ENCODE measurements at regions not wholly inside any gene's neighbourhood (a gene's known extent, or its start where the extent isn't known, plus 50 kb on each side); places are given as distances from the start of the nearest gene placed in this dataset.
"Not testable (repeated sequence)": the region's sequence is repeated elsewhere in the genome, so short reads cannot be mapped to it uniquely, and the experiment has no call there.

- not testable (repeated sequence) for DNase-seq (ENCODE audit: low spot score)
Measured at GRCh38 chr5:89630064-89630463, 747.1 kb upstream of the MEF2C start.

DNA sequence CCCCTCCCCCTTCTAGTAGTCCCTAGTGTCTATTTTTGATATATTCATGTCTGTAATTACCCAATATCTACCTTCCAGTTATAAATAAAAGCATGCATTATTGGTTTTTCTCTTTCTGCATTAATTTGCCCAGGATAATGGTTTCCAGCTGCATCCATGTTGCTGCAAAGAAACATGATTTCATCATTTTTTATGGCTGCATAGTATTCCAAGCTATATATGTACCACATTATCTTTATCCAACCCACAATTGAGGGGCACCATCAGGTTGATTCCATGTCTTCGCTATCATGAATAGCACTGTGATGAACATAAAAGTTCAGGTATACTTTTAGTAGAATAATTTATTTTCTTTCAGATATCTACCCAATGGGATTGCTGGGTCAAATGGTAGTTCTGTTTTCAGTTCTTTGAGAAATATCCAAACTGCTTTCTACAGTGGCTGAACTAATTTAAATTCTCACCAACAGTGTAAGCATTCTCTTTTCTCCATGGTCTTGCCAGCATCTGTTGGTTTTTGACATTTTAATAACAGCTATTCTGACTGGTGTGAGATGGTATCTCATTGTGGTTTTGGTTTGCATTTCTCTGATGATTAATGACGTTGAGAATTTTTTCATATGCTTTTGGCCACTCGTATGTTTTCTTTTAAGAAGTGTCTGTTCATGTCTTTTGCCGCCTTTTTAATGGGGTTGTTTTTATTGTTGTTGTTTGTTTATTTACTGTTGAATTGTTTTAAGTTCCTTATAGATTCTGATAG is 746.1 kb upstream of the MEF2C start:
- DNase-seq (ENCODE audit: low spot score), result no peak

DNA sequence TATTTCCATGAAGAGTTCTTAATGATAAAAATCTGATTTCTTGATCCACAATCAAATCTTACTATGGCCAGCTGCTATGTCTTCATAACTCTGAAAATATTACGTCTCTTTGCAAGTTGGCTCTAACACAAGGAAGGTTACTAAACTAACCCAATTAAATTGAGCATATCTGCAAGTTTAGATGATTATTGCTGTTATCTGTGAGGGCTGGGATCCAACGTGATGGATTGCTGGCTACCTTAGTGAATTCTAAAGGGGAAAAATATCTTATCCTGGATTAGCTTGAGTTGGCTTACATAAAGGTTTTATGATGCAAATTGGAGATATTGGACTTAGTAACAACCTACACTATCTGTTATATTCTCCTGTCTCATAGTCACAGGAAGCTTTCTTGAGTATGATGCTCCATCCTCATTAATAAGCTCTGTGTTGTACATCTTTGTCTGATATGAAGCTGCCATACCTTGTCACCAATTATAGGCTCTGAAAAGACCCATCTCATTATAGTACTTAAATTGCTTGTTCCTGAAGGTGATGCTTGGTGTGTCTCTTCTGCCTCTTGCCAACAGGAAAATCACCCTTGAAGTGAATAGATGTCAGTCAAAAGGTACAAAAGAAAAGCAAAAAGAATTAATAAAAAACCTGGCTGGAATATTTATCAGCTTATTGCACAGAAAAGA is 733.0 kb upstream of the MEF2C start:
- DNase-seq (ENCODE audit: low spot score), result no peak

DNA sequence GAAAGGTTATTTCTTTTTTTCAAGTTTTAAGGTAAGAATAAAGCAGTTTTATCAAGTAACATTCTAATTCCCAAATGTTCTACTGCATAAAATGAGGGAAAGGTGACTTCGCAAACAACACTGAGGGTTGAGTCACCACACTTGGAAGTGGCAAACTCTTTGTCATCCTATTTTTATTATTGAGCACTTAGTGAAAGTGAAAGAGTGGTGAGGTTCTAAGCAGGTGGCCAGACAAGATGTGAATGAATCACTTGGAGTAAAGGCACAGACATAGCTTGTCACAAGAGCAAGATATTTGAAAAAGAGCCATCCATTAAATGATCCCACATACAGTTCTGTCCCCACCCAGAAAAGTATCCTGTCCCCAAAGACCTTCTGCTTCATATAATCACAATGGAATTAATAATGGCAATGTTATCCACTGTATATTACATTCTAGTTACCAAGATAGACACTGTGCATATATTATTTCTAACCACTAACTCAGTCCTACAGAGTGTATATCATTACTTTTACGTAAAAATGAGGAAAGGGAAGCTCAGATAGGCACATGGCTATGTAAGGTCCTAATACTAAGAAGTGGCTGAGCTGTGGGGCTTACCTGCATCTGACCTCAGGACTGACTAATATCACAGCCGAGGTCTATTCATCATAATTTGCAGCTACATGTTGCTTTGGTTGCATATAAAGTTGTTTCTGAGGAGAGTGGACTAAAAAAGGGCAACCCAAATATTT is 730.4 kb upstream of the MEF2C start:
- no peak for DNase-seq (ENCODE audit: low spot score)

DNA sequence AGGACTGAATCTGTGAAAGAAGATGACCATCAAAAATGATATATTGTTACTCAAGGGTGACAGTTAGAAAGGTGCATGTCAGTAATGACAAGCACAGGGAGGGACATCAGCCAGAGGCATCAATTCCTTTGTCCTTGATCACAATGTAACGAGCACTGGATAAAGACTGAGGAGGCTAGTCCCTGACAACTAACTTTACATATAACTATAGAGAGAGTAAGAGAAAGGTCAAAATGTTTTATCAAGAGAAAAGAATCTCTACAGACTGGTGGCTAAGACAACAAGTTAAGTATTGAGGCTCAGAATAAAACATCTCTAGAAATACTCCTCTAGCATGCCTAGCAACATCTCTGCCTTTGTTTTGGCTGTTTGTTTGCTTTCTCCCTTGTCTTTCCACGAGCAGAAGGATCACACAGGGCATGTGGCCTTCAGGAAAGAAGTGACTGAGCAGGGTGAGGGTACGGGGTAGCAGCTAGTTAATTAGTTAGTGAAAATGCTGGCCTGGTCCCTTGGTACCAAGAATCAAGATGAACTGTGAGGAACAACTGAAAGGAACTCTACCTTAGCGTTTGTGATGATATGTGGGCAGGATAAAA is 724.1 kb upstream of the MEF2C start:
- DNase-seq (ENCODE audit: low spot score), result no peak

GRCh38 chr5:89604342-89604741 is 721.4 kb upstream of the MEF2C start:
- no peak for DNase-seq (ENCODE audit: low spot score)

- no peak for DNase-seq (ENCODE audit: low spot score)
Measured at GRCh38 chr5:89601880-89602279, 718.9 kb upstream of the MEF2C start.

- no peak for DNase-seq (ENCODE audit: low spot score)
Measured at GRCh38 chr5:89597878-89598277, 714.9 kb upstream of the MEF2C start.

- no peak for DNase-seq (ENCODE audit: low spot score)
Measured at GRCh38 chr5:89596821-89597220, 713.8 kb upstream of the MEF2C start.

DNA sequence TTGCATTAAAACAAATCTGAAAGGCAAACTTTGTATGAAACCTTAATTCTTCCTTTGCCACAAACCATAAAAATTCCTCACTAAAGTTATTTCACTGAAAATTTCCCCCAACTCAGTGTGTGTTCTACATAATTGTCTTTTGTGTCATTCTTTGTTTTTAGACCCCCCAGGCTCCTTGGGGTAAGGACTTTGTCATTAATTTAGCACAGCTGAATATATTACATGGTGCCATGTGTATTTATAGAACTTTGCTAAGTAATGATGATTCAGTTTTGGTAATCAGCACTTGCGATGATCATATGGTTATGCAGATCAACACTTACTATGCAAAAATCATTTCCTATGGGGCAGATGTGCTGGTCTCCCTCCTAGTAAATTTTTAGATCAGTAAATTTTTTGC is 712.1 kb upstream of the MEF2C start:
- DNase-seq (ENCODE audit: low spot score), result no peak

DNA sequence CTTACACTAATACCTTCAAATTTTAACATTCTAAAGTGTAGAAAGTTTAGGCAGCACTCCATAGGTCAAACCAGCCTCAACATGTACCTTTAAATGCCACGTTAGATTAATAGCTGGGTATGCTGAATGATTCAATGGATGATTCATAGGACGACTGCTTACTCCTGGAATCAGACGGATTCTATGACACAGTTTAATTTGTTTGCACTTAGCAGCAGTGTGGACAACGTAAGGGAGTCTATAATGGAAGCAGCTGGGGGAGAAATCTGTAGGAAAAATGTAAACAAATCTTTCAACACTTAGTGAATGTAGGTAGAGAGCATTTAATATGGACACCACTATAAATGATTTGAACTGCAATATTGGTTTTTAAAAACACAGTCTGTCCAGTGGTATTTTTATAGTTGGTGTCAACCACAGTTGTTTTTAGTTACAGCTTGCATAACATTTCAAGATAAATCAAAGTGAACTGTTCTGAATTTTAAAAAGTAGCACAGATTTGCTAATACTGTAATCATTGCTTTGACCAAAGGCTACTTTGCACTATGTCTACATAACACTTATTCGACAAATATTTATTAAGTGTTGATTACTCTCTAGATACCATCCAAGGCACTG is 701.5 kb upstream of the MEF2C start:
- DNase-seq (ENCODE audit: low spot score), result peak; percentile 9

- DNase-seq (ENCODE audit: low spot score), result no peak
Measured at GRCh38 chr5:89583534-89583933, 700.5 kb upstream of the MEF2C start.

DNA sequence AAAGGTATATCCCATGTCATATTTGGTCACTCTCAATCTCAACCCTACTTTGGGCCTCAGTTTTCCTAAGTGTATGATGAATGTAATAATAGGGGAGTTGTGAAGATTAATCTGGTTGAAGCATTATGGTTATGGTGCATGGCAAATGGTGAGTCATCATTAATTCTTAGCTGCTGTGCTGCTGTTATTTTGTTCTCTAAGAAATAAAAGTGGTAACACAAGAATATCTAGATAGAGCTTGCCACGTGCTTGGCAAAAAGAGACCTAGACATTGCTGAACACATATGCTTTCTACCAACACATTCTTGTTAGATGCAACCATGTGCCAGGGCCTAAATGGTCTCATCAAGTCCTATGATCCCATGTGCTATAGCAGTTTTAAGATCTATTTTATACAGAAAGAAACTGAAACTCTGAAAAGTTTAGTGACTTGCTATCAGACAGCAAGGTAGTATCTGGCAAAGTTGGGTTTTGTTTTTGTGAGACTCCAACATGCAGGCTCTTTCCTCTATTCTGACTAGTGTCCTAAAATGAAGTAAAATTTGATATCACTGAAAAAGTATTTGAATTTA is 699.9 kb upstream of the MEF2C start:
- no peak for DNase-seq (ENCODE audit: low spot score)

DNA sequence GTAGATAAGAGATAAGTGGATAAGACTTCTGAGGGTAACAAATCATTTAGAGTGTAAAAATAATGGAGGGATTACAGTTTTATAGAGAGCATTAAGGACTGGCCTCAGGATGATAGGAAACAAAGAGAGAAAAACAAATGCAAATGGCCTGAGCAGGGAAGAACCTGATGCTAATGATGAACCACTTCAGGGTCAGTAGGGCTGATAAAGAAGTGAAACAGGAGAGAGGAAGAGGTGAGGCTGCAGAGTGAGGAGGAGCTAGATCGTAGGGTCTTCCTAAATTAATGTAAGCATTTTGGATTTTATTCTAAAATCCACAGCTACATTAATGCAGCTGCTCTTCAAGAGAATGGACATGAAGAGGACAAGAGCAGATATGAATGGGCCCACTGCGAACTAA is 698.0 kb upstream of the MEF2C start:
- no peak for DNase-seq (ENCODE audit: low spot score)

DNA sequence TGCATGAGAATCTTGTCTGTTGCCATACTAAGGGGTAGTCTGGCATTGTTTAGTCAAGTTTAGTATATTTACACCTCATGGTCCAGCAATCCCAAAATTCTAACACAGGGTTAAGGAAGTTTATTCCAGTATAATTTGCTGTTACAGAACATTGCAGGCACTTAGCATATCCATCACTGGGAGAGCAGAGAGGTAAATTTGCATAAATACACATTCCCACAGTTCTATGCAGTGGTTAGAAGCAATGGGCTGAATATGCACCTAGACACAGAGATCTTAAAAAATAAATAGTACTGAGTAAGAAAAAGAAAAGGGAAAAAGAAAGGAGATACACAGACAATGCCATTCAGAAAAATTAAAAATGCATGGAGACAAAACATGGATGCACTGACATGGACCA is 692.3 kb upstream of the MEF2C start:
- DNase-seq (ENCODE audit: low spot score), result no peak

- DNase-seq (ENCODE audit: low spot score), result no peak
Measured at GRCh38 chr5:89573345-89573744, 690.4 kb upstream of the MEF2C start.

GRCh38 chr5:89572696-89573095 is 689.7 kb upstream of the MEF2C start:
- DNase-seq (ENCODE audit: low spot score), result no peak

DNA sequence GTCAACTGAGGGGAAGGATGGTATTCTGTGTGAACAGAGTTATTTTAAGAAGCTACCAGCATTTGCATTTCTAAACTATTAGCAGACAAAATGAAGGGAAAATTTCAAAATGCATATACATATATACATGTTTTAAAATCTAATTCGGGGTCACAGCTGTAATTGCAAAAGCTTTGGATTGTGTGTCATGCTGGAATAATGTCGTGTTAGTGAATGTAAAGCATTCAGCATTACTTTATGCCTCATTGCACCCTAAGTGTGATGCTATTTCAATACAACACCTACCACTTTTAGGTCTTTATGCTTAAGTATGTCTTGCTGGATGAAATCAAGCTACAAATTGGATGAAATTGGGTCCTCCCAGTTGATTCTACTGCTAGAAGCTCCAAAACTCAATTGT is 687.6 kb upstream of the MEF2C start:
- no peak for DNase-seq (ENCODE audit: low spot score)

GRCh38 chr5:89566340-89566739 is 683.4 kb upstream of the MEF2C start:
- DNase-seq (ENCODE audit: low spot score), result no peak

GRCh38 chr5:89560696-89561095 is 677.7 kb upstream of the MEF2C start:
- no peak for DNase-seq (ENCODE audit: low spot score)

- peak; percentile 13 for DNase-seq (ENCODE audit: low spot score)
Measured at GRCh38 chr5:89556215-89556913, 673.4 kb upstream of the MEF2C start.
